H9 (cell line): ENCODE measurements at regions not wholly inside any gene's neighbourhood (a gene's known extent, or its start where the extent isn't known, plus 50 kb on each side); places are given as distances from the start of the nearest gene placed in this dataset.

Source experiments
- DNase-seq: peaks from one replicate; pipeline ENCODE4 v3.0.0-alpha.2; 2017
- H2AFZ ChIP-seq: one replicate; pipeline ENCODE4 v1.6.1; 2013; ENCODE audit warnings: mild to moderate bottlenecking, low read length, control low read depth, moderate library complexity
- H2AK5ac ChIP-seq: 2 replicates; pipeline ENCODE4 v1.6.1; 2013; ENCODE audit warnings: low read length, control low read depth, mixed read lengths; ENCODE audit not compliant: insufficient read length
- H2BK120ac ChIP-seq: one replicate; pipeline ENCODE4 v1.6.1; 2013; ENCODE audit warnings: low read depth, mild to moderate bottlenecking, low read length, control low read depth, inconsistent platforms; ENCODE audit not compliant: poor library complexity, severe bottlenecking
- H2BK12ac ChIP-seq: 2 replicates; pipeline ENCODE4 v1.6.1; 2013; ENCODE audit warnings: low read length, control low read depth, mixed read lengths, low read depth; ENCODE audit not compliant: insufficient read length
- H2BK15ac ChIP-seq: 2 replicates; pipeline ENCODE4 v1.6.1; 2013; ENCODE audit warnings: low read depth, low read length, control low read depth
- H2BK20ac ChIP-seq: one replicate; pipeline ENCODE4 v1.6.1; 2013; ENCODE audit warnings: low read depth, mild to moderate bottlenecking, low read length, control low read depth, inconsistent platforms; ENCODE audit not compliant: poor library complexity, severe bottlenecking
- H2BK5ac ChIP-seq: 2 replicates; pipeline ENCODE4 v1.6.1; 2013; ENCODE audit warnings: low read length, control low read depth, mixed read lengths; ENCODE audit not compliant: insufficient read length
- H3K14ac ChIP-seq: 2 replicates; pipeline ENCODE4 v1.6.1; 2013; ENCODE audit warnings: low read length, control low read depth; ENCODE audit not compliant: insufficient read depth
- H3K18ac ChIP-seq: 2 replicates; pipeline ENCODE4 v1.6.1; 2013; ENCODE audit warnings: low read depth, mild to moderate bottlenecking, mixed read lengths, low read length, control low read depth; ENCODE audit not compliant: insufficient read length
- H3K23ac ChIP-seq: 2 replicates; pipeline ENCODE4 v1.6.1; 2013; ENCODE audit warnings: low read length, control low read depth, mixed read lengths, low read depth; ENCODE audit not compliant: insufficient read length
- H3K23me2 ChIP-seq: 2 replicates; pipeline ENCODE4 v1.6.1; 2013; ENCODE audit warnings: low read depth, mild to moderate bottlenecking, mixed read lengths, low read length, control low read depth; ENCODE audit not compliant: insufficient read length, poor library complexity, severe bottlenecking
- H3K27ac ChIP-seq: 2 replicates; pipeline ENCODE4 v1.5.1; 2013; ENCODE audit warnings: low read length, control low read depth, mixed read lengths, low read depth; ENCODE audit not compliant: insufficient read length
- H3K27me3 ChIP-seq: 2 replicates; pipeline ENCODE4 v1.6.1; 2013; ENCODE audit warnings: low read length, control low read depth, inconsistent platforms; ENCODE audit not compliant: insufficient read depth
- H3K4ac ChIP-seq: 2 replicates; pipeline ENCODE4 v1.6.1; 2013; ENCODE audit warnings: low read depth, mild to moderate bottlenecking, control low read depth, inconsistent platforms, low read length, moderate library complexity
- H3K4me1 ChIP-seq: 2 replicates; pipeline ENCODE4 v1.6.1; 2013; ENCODE audit warnings: low read length, control low read depth, inconsistent platforms; ENCODE audit not compliant: insufficient read depth
- H3K4me2 ChIP-seq: 2 replicates; pipeline ENCODE4 v1.6.1; 2013; ENCODE audit warnings: low read length, control low read depth, mixed read lengths; ENCODE audit not compliant: insufficient read length, insufficient read depth
- H3K56ac ChIP-seq: 2 replicates; pipeline ENCODE4 v1.6.1; 2013; ENCODE audit warnings: low read depth, mild to moderate bottlenecking, mixed read lengths, low read length, control low read depth; ENCODE audit not compliant: insufficient read length
- H3K79me1 ChIP-seq: 2 replicates; pipeline ENCODE4 v1.6.1; 2013; ENCODE audit warnings: low read depth, mild to moderate bottlenecking, moderate library complexity, low read length, control low read depth, inconsistent platforms; ENCODE audit not compliant: insufficient read depth, poor library complexity, severe bottlenecking
- H3K79me2 ChIP-seq: 2 replicates; pipeline ENCODE4 v1.6.1; 2013; ENCODE audit warnings: low read length, control low read depth, inconsistent platforms; ENCODE audit not compliant: insufficient read depth
- H3K9ac ChIP-seq: 2 replicates; pipeline ENCODE4 v1.6.1; 2013; ENCODE audit warnings: low read length, control low read depth, mixed read lengths; ENCODE audit not compliant: insufficient read length; ENCODE audit errors: extremely low read depth
- H3K9me3 ChIP-seq: one replicate; pipeline ENCODE4 v1.6.1; 2013; ENCODE audit warnings: low read depth, low read length, inconsistent platforms; ENCODE audit not compliant: control insufficient read depth
- H3T11ph ChIP-seq: one replicate; pipeline ENCODE4 v1.6.1; 2013; ENCODE audit warnings: mild to moderate bottlenecking, low read length, control low read depth, inconsistent platforms
- H4K20me1 ChIP-seq: one replicate; pipeline ENCODE4 v1.6.1; 2013; ENCODE audit not compliant: control insufficient read depth, insufficient read length, insufficient read depth
- H4K5ac ChIP-seq: 2 replicates; pipeline ENCODE4 v1.6.1; 2013; ENCODE audit warnings: low read depth, mild to moderate bottlenecking, mixed read lengths, low read length, control low read depth; ENCODE audit not compliant: insufficient read length
- H4K8ac ChIP-seq: replicated peaks from 2 replicates; pipeline ENCODE4 v1.6.1; 2013; ENCODE audit warnings: low read length, control low read depth, mixed read lengths, low read depth; ENCODE audit not compliant: insufficient read length
- H4K91ac ChIP-seq: 2 replicates; pipeline ENCODE4 v1.6.1; 2013; ENCODE audit warnings: low read depth, mild to moderate bottlenecking, moderate library complexity, mixed read lengths, low read length, control low read depth; ENCODE audit not compliant: insufficient read length
- H3K27ac Mint-ChIP-seq, 3 experiments: 2 replicates in 2 of 3; 3 replicates in 1 of 3; pipeline ENCODE4 v1.8.0; 2020 to 2021; ENCODE audit warnings: mixed read lengths in 3 of 3, mild to moderate bottlenecking in 1 of 3, moderate library complexity in 1 of 3
- H3K27me3 Mint-ChIP-seq: 2 replicates; pipeline ENCODE4 v1.8.0; 2021; ENCODE audit warnings: low read depth, mild to moderate bottlenecking, moderate library complexity, mixed read lengths
- H3K36me3 Mint-ChIP-seq, 3 experiments: 2 replicates in 2 of 3; 3 replicates in 1 of 3; pipeline ENCODE4 v1.8.0; 2020 to 2021; ENCODE audit warnings: low read depth in 3 of 3, mixed read lengths in 3 of 3; ENCODE audit not compliant: insufficient read depth in 1 of 3
- H3K4me1 Mint-ChIP-seq, 2 experiments: 2 replicates each; pipeline ENCODE4 v1.8.0; 2020; ENCODE audit warnings: mixed read lengths in 2 of 2
- H3K4me3 Mint-ChIP-seq, 2 experiments: 2 replicates in 1 of 2; 3 replicates in 1 of 2; pipeline ENCODE4 v1.8.0; 2020 to 2021; ENCODE audit warnings: mild to moderate bottlenecking in 2 of 2, mixed read lengths in 2 of 2, moderate library complexity in 1 of 2
- H3K9me3 Mint-ChIP-seq, 2 experiments: 2 replicates in 1 of 2; 3 replicates in 1 of 2; pipeline ENCODE4 v1.8.0; 2020; ENCODE audit warnings: mild to moderate bottlenecking in 2 of 2, mixed read lengths in 2 of 2, moderate library complexity in 1 of 2
- CTCF ChIP-seq: fragments of 200-600 bp; sonication (generic); conservative IDR thresholded peaks from 3 replicates; pipeline ENCODE4 v1.8.0; 2021; ENCODE audit warnings: antibody characterized with exemption, mild to moderate bottlenecking
- WGBS: extraction: QIAGEN DNeasy Blood & Tissue Kit; methylation state at CpG from one replicate; pipeline ENCODE4 v1.1.7; 2013; ENCODE audit warnings: missing lambda C conversion rate, low lambda C conversion rate, mixed read lengths; ENCODE audit not compliant: insufficient read length; ENCODE audit errors: extremely low coverage; 5-methylcytosine and 5-hydroxymethylcytosine counted together

- TF ChIP-seq CTCF = no peak
- H4K5ac ChIP-seq = no peak overlapping the region
- H3K23ac ChIP-seq = no peak overlapping the region
- H3K18ac ChIP-seq = no peak overlapping the region
- no peak overlapping the region for H4K91ac ChIP-seq
- Mint-ChIP-seq H3K27me3 (no peaks in the 10 kb centered on the region), H3K36me3 (no peaks in the 10 kb centered on the region), H3K4me3 (no peak overlapping the region), H3K4me1 (peaks cover 3% of the 10 kb centered on the region in 2 experiments; a peak in 2 of 4 replicates), H3K9me3 (no peaks in the 10 kb centered on the region), H3K27ac (no peak overlapping the region)
- no peaks in the 10 kb centered on the region for H3K27me3 ChIP-seq
- no peak overlapping the region for H2BK12ac ChIP-seq
- no peak overlapping the region for H2AFZ ChIP-seq
- H3K79me2 ChIP-seq = no peaks in the 10 kb centered on the region
- H2BK5ac ChIP-seq = no peak overlapping the region
- H3K14ac ChIP-seq = no peak overlapping the region
- no peaks in the 10 kb centered on the region; the same call in 1 of the 2 replicates for H3K4me1 ChIP-seq
- no CpG with 5 or more reads among the region's 1 CpG for WGBS
- H4K20me1 ChIP-seq = no peaks in the 10 kb centered on the region
- DNase-seq = no peak
- H3K23me2 ChIP-seq = no peaks in the 10 kb centered on the region
- H2AK5ac ChIP-seq = no peak overlapping the region
- H3K56ac ChIP-seq = no peak overlapping the region
- H3K9me3 ChIP-seq = no peaks in the 10 kb centered on the region
- no peaks in the 10 kb centered on the region for H3K79me1 ChIP-seq
- H3K4me2 ChIP-seq = no peak overlapping the region
- H2BK120ac ChIP-seq = no peak overlapping the region
- H3T11ph ChIP-seq = no peak overlapping the region
- no peak overlapping the region for H3K4ac ChIP-seq
- no peak overlapping the region for H2BK15ac ChIP-seq
- H3K9ac ChIP-seq = no peak overlapping the region
- no peak overlapping the region for H3K27ac ChIP-seq
- no peak overlapping the region for H2BK20ac ChIP-seq
- no peak overlapping the region for H4K8ac ChIP-seq
Measured at GRCh38 chr21:16269476-16269875, 539.7 kb downstream of the USP25 start.
